GM12873 (cell line): ENCODE measurements at regions not wholly inside any gene's neighbourhood (a gene's known extent, or its start where the extent isn't known, plus 50 kb on each side); places are given as distances from the start of the nearest gene placed in this dataset.

Experiments
- CTCF ChIP-seq: IDR thresholded peaks from 2 replicates; pipeline ENCODE4 v1.5.1; 2012; ENCODE audit warnings: low read depth, mild to moderate bottlenecking, moderate library complexity, low read length, control low read depth; ENCODE audit not compliant: insufficient read depth; ENCODE audit errors: missing control alignments

GRCh38 chr4:123659730-123660129, 263.1 kb downstream of the SPRY1 start:
- peak; percentile 45 for TF ChIP-seq CTCF

GRCh38 chr4:123661080-123661737, 264.6 kb downstream of the SPRY1 start:
- peak; percentile 23 for TF ChIP-seq CTCF

GRCh38 chr4:123662827-123663226, 266.2 kb downstream of the SPRY1 start:
- no peak for TF ChIP-seq CTCF

- no peak for TF ChIP-seq CTCF
Observed at GRCh38 chr4:123666486-123666885, 269.9 kb downstream of the SPRY1 start.

GRCh38 chr4:123667496-123667895, 270.9 kb downstream of the SPRY1 start:
- no peak for TF ChIP-seq CTCF

GRCh38 chr4:123667991-123668390, 271.4 kb downstream of the SPRY1 start:
- TF ChIP-seq CTCF = no peak

- no peak for TF ChIP-seq CTCF
Observed at GRCh38 chr4:123671636-123672404, 275.2 kb downstream of the SPRY1 start.
